ENCODE measurements at regions not wholly inside any gene's neighbourhood (a gene's known extent, or its start where the extent isn't known, plus 50 kb on each side); places are given as distances from the start of the nearest gene placed in this dataset.

DNA sequence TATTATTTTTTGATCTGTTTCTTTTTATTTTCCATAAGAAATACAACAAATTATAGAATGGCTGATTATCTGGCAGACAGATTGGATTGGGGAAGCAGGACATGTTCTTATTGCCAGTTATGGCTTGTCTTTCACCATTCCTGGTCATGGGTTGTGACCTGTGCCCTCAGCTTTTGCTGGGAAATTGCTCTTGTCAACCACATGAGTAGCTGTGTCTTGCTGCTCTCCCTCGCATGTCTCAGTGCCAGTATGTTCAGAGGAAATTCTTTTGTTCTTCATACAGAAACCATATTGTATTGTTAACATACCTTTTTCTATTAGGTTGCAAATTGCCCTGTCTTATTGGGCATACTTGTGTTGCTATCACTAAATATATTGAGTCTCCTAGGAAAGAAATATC, 344.1 kb downstream of the OSTF1 start:
- in situ Hi-C loops (cut with HindIII; ENCODE audit: low pct_ligation_motif_present, low sequenced_read_pairs), result no loop called here
- TF ChIP-seq, protein P1, sequence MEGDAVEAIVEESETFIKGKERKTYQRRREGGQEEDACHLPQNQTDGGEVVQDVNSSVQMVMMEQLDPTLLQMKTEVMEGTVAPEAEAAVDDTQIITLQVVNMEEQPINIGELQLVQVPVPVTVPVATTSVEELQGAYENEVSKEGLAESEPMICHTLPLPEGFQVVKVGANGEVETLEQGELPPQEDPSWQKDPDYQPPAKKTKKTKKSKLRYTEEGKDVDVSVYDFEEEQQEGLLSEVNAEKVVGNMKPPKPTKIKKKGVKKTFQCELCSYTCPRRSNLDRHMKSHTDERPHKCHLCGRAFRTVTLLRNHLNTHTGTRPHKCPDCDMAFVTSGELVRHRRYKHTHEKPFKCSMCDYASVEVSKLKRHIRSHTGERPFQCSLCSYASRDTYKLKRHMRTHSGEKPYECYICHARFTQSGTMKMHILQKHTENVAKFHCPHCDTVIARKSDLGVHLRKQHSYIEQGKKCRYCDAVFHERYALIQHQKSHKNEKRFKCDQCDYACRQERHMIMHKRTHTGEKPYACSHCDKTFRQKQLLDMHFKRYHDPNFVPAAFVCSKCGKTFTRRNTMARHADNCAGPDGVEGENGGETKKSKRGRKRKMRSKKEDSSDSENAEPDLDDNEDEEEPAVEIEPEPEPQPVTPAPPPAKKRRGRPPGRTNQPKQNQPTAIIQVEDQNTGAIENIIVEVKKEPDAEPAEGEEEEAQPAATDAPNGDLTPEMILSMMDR (IDR thresholded peaks at IDR 0.05; ENCODE audit: low read depth, low read length, missing control alignments), result no peak
- no peaks in the 10 kb centered on the region for H3K27me3 ChIP-seq (replicated peaks)

DNA sequence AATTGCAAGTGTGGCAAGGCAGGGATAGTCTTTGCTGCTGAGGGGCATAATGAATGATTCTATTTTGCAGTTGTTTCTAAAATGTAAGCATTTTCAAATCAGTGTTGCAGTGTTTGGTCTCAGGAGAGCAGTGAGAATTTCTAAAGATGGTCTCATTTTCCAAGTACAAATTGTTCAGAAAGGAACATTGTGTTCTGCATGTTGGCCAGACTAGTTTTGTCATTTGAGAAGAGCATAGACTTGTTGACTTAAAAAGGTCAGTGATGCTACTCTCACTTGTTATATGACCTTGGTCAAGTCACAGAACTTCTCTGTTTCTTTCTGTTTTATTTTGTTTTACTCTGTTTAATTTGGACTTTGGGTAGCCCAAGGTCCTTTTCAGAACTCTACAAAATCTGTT, 344.6 kb downstream of the OSTF1 start:
- no peaks in the 10 kb centered on the region for H3K36me3 ChIP-seq (replicated peaks)
- no peak for DNase-seq
- H3K27me3 ChIP-seq (replicated peaks), result no peaks in the 10 kb centered on the region
- TF ChIP-seq, protein P1 (IDR thresholded peaks at IDR 0.05; ENCODE audit: low read depth, low read length, missing control alignments), result no peak
- in situ Hi-C loops (cut with HindIII; ENCODE audit: low pct_ligation_motif_present, low sequenced_read_pairs), result no loop called here
- H3K27ac ChIP-seq, result no peak overlapping the region
- no peak overlapping the region for H3K4me3 ChIP-seq (ENCODE audit: low read depth, low read length)

More for the DNA sequence above, 344.1 kb downstream of the OSTF1 start:
- DNase-seq, result no peak
- no peaks in the 10 kb centered on the region for H3K36me3 ChIP-seq (replicated peaks)
- H3K27ac ChIP-seq, result no peak overlapping the region
- no peak overlapping the region for H3K4me3 ChIP-seq (ENCODE audit: low read depth, low read length)

- H3K36me3 ChIP-seq (replicated peaks), result no peaks in the 10 kb centered on the region
- H3K27me3 ChIP-seq (replicated peaks), result no peaks in the 10 kb centered on the region
- no peak overlapping the region for H3K4me3 ChIP-seq (ENCODE audit: low read depth, low read length)
- no peak overlapping the region for H3K27ac ChIP-seq
- DNase-seq, result no peak
- in situ Hi-C loops (cut with HindIII; ENCODE audit: low pct_ligation_motif_present, low sequenced_read_pairs), result no loop called here
- TF ChIP-seq, protein P1 (IDR thresholded peaks at IDR 0.05; ENCODE audit: low read depth, low read length, missing control alignments), result no peak
These were observed 350.4 kb downstream of the OSTF1 start for GRCh38 chr9:75438716-75439115.

GRCh38 chr9:75440914-75441313, 352.6 kb downstream of the OSTF1 start:
- Histone ChIP-seq H3K36me3 (replicated peaks) (no peaks in the 10 kb centered on the region), H3K27ac (no peak overlapping the region), H3K27me3 (replicated peaks) (no peaks in the 10 kb centered on the region), H3K4me3 (ENCODE audit: low read depth, low read length) (no peak overlapping the region)
- TF ChIP-seq, protein P1 (IDR thresholded peaks at IDR 0.05; ENCODE audit: low read depth, low read length, missing control alignments), result no peak
- DNase-seq, result no peak
- in situ Hi-C loops (cut with HindIII; ENCODE audit: low pct_ligation_motif_present, low sequenced_read_pairs), result no loop called here

GRCh38 chr9:75445144-75445543, 356.8 kb downstream of the OSTF1 start:
- no peak overlapping the region for H3K4me3 ChIP-seq (ENCODE audit: low read depth, low read length)
- no peaks in the 10 kb centered on the region for H3K27me3 ChIP-seq (replicated peaks)
- no peak for DNase-seq
- no peaks in the 10 kb centered on the region for H3K36me3 ChIP-seq (replicated peaks)
- TF ChIP-seq, protein P1 (IDR thresholded peaks at IDR 0.05; ENCODE audit: low read depth, low read length, missing control alignments), result no peak
- no peak overlapping the region for H3K27ac ChIP-seq
- in situ Hi-C loops (cut with HindIII; ENCODE audit: low pct_ligation_motif_present, low sequenced_read_pairs), result no loop called here

DNA sequence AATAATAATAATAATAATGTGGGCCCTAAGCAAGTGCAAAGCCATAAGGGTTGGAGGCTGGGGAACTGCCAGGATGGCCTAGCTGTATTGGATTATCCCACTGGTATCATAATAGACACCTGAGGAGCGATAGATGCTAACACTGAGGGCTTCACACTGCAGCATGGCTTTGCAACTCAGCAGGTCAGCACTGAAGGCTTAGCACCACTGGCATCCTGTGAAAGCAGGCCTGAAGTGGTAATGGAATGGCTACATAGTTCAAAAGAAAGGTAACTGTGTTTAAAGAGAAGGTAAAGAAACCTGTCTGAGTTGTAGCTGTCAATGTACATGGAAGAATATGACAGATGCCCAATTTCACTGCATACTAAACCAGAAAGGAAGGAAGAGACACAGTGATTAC, 359.0 kb downstream of the OSTF1 start:
- no peak overlapping the region for H3K27ac ChIP-seq
- H3K27me3 ChIP-seq (replicated peaks), result no peaks in the 10 kb centered on the region
- H3K36me3 ChIP-seq (replicated peaks), result no peaks in the 10 kb centered on the region
- no peak for DNase-seq
- in situ Hi-C loops (cut with HindIII; ENCODE audit: low pct_ligation_motif_present, low sequenced_read_pairs), result no loop called here
- TF ChIP-seq, protein P1 (IDR thresholded peaks at IDR 0.05; ENCODE audit: low read depth, low read length, missing control alignments), result no peak
- H3K4me3 ChIP-seq (ENCODE audit: low read depth, low read length), result no peak overlapping the region

All from brain microvascular endothelial cell (primary cell).